ENCODE measurements at regions not wholly inside any gene's neighbourhood (a gene's known extent, or its start where the extent isn't known, plus 50 kb on each side); places are given as distances from the start of the nearest gene placed in this dataset.

DNA sequence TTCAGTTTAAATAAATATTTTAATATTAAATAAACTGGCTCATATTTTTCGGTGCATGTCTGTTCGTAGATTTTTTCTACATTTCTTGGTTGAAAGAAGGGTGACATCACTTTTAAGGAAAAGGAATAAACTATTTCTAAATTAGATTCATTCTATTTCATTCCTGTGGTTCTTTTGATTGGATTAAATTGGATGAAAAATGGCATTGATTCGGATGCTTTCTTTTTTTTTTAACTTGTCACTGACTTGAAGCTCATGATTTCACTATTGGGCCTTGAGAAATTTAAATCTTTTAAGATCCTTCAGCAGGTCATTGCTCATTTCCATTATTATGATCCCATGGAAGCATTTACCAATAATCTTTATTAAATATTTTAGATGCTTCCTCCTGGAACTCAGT lies 113.1 kb upstream of the RASSF8 start:
- no peak overlapping the region for H3K4me3 ChIP-seq
- no peak for ATAC-seq
- no peak for TF ChIP-seq CTCF (IDR thresholded peaks at IDR 0.05)
- H3K27ac ChIP-seq: no peak overlapping the region
- H3K27me3 ChIP-seq: no peaks in the 10 kb centered on the region
- intact Hi-C loops (cut with DNase I): no loop called here
- WGBS, 2 donors: 84 to 93% methylated on average over 3 of the region's 3 CpGs
- H3K4me1 ChIP-seq: no peaks in the 10 kb centered on the region
- no peaks in the 10 kb centered on the region for H3K9me3 ChIP-seq
- no peaks in the 10 kb centered on the region for H3K36me3 ChIP-seq
- DNase-seq: no peak

- H3K9me3 ChIP-seq: no peaks in the 10 kb centered on the region
- no peak overlapping the region for H3K4me3 ChIP-seq
- H3K27me3 ChIP-seq: no peaks in the 10 kb centered on the region
- no peak overlapping the region for H3K27ac ChIP-seq
- TF ChIP-seq CTCF (IDR thresholded peaks at IDR 0.05): no peak
- ATAC-seq: no peak
- no peak for DNase-seq
- intact Hi-C loops (cut with DNase I): no loop called here
- no peaks in the 10 kb centered on the region for H3K4me1 ChIP-seq
- H3K36me3 ChIP-seq: no peaks in the 10 kb centered on the region
Measured at GRCh38 chr12:25852792-25853191, 105.7 kb upstream of the RASSF8 start.

GRCh38 chr12:25853316-25854095 lies 105.0 kb upstream of the RASSF8 start:
- no peaks in the 10 kb centered on the region for H3K27me3 ChIP-seq
- intact Hi-C loops (cut with DNase I): no loop called here
- H3K4me3 ChIP-seq: no peak overlapping the region
- no peak overlapping the region for H3K27ac ChIP-seq
- H3K4me1 ChIP-seq: no peaks in the 10 kb centered on the region
- ATAC-seq (no peak), DNase-seq (no peak)
- H3K36me3 ChIP-seq: no peaks in the 10 kb centered on the region
- no peaks in the 10 kb centered on the region for H3K9me3 ChIP-seq
- WGBS, 2 donors: 62 to 74% methylated on average over 4 of the region's 4 CpGs
- TF ChIP-seq CTCF (IDR thresholded peaks at IDR 0.05): no peak

DNA sequence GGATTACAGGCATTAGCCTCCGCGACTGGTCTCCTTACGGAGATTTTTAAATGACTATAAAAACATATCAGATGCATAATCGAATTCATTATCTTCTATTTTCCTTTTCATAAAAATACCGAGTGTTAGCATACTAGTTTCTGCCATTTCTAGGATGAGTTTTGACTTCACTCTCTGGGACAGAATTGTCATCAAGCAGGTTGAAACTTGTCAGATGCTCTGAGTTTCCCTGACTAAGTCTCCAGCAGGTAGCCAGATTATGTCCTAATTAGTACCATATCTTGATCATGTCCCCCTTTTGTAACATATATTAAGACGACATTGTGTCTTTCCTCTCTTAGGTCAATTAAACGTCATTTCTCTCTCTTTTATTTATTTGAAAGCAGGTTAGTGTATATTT lies 103.5 kb upstream of the RASSF8 start:
- DNase-seq: no peak
- intact Hi-C loops (cut with DNase I): no loop called here
- Histone ChIP-seq H3K4me1 (no peaks in the 10 kb centered on the region), H3K4me3 (no peak overlapping the region), H3K27me3 (no peaks in the 10 kb centered on the region), H3K9me3 (no peaks in the 10 kb centered on the region), H3K27ac (no peak overlapping the region), H3K36me3 (no peaks in the 10 kb centered on the region)
- TF ChIP-seq CTCF (IDR thresholded peaks at IDR 0.05): no peak
- 87 to 91% methylated on average over 7 of the region's 7 CpGs for WGBS, 2 donors
- no peak for ATAC-seq
